Fibroblast of pulmonary artery (primary cell): ENCODE measurements at regions not wholly inside any gene's neighbourhood (a gene's known extent, or its start where the extent isn't known, plus 50 kb on each side); places are given as distances from the start of the nearest gene placed in this dataset.

ENCODE experiments used
- DNase-seq: peaks from one replicate; pipeline ENCODE4 v3.0.0-alpha.2; 2010; ENCODE audit warnings: low read depth
- H3K4me3 ChIP-seq: replicated peaks from 2 replicates; pipeline ENCODE4 v1.5.1; 2011; ENCODE audit warnings: low read depth, mild to moderate bottlenecking, control low read depth, low read length, moderate library complexity
- TF ChIP-seq, protein P1 (sequence below): IDR thresholded peaks from 2 replicates; pipeline ENCODE4 v1.5.1; 2011; ENCODE audit warnings: mild to moderate bottlenecking, control low read depth, low read length, inconsistent platforms; ENCODE audit errors: missing control alignments

DNA sequence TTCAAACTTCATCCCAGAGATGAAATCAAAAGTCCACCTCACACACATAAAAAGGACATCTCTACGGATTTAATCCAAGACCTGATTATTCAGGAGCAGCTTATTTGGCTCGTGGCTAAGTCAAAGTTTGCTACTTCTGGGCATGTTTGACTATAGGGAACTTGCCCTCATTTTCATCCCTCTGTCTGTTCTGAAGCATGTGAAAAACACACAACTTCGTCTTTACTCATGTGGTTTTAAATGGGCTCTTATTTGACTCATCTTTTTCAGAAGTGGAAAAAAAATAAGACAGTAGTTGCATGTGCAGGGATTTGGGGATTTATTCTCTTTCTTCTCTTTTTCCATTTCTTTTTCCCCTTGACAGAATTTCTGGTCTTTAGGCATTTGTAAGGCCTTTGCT, 295.9 kb downstream of the TFEC start:
- DNase-seq: no peak
- H3K4me3 ChIP-seq: no peak overlapping the region
- TF ChIP-seq, protein P1, sequence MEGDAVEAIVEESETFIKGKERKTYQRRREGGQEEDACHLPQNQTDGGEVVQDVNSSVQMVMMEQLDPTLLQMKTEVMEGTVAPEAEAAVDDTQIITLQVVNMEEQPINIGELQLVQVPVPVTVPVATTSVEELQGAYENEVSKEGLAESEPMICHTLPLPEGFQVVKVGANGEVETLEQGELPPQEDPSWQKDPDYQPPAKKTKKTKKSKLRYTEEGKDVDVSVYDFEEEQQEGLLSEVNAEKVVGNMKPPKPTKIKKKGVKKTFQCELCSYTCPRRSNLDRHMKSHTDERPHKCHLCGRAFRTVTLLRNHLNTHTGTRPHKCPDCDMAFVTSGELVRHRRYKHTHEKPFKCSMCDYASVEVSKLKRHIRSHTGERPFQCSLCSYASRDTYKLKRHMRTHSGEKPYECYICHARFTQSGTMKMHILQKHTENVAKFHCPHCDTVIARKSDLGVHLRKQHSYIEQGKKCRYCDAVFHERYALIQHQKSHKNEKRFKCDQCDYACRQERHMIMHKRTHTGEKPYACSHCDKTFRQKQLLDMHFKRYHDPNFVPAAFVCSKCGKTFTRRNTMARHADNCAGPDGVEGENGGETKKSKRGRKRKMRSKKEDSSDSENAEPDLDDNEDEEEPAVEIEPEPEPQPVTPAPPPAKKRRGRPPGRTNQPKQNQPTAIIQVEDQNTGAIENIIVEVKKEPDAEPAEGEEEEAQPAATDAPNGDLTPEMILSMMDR: no peak

DNA sequence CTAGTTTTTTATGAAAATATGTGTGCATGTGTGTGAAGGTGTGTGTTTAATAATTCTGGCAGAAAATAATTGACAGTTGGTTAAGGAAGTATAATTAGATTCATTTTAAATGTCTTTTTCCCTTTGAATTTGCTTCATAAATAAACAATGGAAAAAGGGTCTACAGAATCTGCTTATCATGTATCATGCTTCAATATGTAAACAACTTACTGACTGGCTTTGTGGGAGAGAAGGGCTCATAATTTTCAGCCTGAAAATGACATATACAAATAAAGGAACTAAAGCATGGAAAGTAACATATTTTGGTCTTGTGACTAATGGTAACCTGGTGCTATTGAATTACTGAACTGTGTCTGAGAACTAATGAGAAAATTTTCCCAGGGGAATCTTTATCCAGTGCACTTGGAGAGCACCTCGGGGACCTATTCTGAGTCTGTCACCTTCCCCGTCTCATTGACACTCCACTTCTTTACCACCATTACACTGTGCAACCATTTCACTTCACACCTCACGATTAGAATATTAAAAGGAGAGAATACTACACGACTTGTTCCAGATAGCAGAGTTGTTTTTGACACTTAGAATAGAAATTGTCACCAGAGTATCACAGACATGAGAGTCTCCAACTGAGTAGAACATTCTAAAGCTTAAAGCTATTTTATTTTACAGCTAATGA, 298.6 kb downstream of the TFEC start:
- TF ChIP-seq, protein P1: no peak
- DNase-seq: no peak
- H3K4me3 ChIP-seq: no peak overlapping the region

DNA sequence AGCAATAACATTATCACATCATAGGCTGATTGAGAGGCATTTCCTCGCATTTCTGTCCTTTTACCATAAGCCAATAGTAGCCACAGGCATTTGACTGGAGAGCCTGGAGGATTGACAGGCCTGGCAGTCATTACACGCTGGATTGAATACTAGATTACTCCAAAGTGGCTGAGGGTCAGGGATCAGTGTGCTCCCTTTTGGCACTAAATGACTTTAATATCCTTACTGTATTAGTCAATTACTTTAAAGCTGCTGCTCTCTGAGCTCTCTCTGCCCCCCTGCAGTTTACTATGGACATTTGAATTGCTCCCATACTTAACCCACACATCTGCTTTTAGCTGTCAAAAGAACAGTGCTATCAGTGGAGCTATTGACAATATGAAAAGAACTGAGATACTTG, 302.0 kb downstream of the TFEC start:
- TF ChIP-seq, protein P1: no peak

DNA sequence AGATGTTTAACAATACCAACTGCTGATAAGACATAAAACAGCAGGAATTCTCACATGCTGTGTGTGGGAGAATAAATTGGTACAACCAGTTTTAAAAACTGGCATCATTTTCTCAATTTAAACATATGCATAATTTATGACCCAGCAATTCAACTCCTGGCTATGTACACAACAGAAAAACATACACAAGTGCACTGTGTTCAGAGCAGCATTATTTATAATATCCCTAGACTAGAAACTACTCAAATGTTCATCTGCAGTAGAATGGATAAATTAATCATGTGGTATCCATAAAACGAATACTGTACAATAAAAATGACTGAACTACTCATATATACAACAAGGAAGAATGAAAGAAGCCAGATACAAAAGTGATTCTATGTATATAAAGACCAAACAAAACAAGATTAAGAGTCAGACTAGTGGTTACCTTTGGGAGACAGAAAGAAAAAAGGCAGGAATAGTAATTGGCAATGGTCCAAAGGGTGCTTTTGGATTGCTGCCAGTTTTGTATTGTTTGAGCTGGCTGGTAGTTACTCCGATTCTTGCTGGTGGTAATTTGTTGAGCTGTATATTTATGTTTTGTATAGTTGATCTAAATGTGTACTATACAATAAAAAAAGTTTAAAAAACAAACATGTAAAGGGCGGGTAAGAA, 306.0 kb downstream of the TFEC start:
- TF ChIP-seq, protein P1: no peak

More for the DNA sequence above, 302.0 kb downstream of the TFEC start:
- H3K4me3 ChIP-seq: no peak overlapping the region
- no peak for DNase-seq

DNA sequence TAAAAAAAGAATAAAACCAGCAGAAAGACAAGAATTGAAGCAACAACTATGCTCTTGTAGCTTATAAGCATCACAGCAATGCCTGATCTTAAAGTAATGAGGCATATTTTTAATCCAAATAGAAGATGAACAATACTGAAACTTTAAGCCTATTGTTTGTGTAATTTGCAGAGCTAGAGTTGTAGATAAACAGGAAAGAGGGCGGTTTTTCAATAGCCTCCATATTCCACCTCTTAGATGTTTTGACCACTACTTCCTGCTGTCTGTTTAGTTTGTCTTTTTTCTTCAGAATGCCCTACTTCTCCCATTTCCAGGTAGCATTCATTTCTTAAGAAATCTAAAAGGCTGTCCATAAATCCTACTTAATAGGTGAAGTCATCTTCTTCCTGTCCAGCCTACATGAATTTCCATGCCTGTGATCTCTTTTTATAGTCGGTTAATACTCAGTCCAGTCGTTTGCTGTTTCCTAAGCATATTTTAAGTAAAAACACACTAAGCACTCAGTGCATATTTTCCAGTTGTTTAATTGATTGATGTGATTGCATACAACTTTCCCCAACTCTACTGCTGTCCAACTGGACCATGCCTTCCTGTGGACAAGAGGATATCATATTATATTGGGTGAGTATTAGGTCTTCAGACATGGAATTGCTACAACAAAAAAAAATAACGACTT, 308.1 kb downstream of the TFEC start:
- no peak overlapping the region for H3K4me3 ChIP-seq
- TF ChIP-seq, protein P1: no peak
- DNase-seq: no peak

More for the DNA sequence above, 306.0 kb downstream of the TFEC start:
- DNase-seq: peak; percentile 15
- no peak overlapping the region for H3K4me3 ChIP-seq

DNA sequence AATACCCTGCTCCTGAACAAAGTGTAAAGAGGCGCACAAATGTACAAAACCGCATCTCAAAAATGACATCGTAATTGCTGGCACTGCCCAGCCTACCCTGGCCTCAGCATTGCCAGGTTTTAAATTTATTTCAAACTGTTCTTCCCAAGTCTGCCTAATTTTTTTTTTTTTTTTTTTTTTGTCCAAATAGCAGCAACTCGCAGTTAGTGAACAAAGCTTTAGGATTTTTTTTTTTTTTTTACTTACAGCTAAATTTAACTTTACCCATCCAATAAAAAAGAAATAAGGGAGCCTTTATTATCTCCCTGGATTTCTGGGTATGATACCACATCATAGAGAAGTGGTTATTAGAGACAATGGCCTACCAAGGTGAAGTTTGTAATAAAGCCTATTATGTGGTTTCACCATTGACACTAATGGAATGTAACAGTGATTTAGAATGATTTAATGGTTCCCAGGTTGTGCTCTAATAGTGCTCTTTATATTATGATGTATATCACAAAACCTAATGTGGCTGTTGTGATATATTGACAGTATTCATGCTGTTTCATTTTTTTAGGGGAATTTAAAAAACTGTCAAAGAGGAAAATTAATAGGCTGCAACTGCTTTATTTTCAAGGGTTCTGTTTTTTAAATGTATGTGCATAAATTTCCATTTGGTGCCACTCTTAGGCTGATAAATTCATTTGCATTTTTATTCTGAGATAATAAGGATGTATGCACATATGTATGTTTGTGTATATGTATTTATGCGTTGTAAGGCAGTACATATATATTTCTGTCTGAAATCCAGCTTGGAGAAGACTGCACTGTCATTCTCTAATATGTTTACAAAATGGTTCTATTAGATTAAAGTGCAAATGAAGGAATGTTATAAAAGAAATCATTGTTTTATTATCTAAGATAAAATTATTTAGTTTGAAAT, 309.0 kb downstream of the TFEC start:
- H3K4me3 ChIP-seq: no peak overlapping the region
- no peak for DNase-seq
- TF ChIP-seq, protein P1: no peak
